ENCODE measurements at regions not wholly inside any gene's neighbourhood (a gene's known extent, or its start where the extent isn't known, plus 50 kb on each side); places are given as distances from the start of the nearest gene placed in this dataset.

DNA sequence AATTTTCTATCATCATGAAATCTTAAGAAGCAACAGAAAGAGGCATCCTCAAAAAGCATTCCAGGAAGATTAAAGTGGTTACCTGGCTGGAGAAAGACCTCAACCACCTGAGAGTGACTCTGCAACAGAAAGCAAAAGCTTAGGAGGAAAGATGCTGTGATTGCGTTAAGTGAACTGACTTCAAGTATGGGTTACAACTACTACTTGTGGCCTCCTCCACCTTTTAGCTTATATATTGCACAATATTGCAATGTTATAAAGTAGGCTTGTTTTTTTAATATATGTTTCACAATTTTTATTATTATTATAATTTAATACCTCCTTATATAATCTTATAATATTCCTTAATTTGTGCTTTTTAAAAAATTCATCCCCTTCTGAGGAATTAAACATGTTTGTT is 1407.5 kb downstream of the KCNT2 start:
- Histone ChIP-seq H3K4me3 (no peak overlapping the region), H3K27ac (no peak overlapping the region), H3K27me3 (ENCODE audit: low read depth) (no peaks in the 10 kb centered on the region), H3K4me1 (no peaks in the 10 kb centered on the region), H3K36me3 (no peaks in the 10 kb centered on the region), H3K9me3 (no peaks in the 10 kb centered on the region)
- DNase-seq: no peak
- intact Hi-C loops (cut with DNase I): no loop called here
- no peak for TF ChIP-seq CTCF (IDR thresholded peaks at IDR 0.05)
- no peak for ATAC-seq

GRCh38 chr1:195197116-195197515 is 1411.1 kb downstream of the KCNT2 start:
- ATAC-seq (no peak), DNase-seq (no peak)
- H3K27me3 ChIP-seq (ENCODE audit: low read depth): no peaks in the 10 kb centered on the region
- no peaks in the 10 kb centered on the region for H3K9me3 ChIP-seq
- intact Hi-C loops (cut with DNase I): no loop called here
- TF ChIP-seq CTCF (IDR thresholded peaks at IDR 0.05): no peak
- no peak overlapping the region for H3K27ac ChIP-seq
- no peak overlapping the region for H3K4me3 ChIP-seq
- no peaks in the 10 kb centered on the region for H3K36me3 ChIP-seq
- no peaks in the 10 kb centered on the region for H3K4me1 ChIP-seq

GRCh38 chr1:195195423-195196057 is 1412.7 kb downstream of the KCNT2 start:
- intact Hi-C loops (cut with DNase I): no loop called here
- TF ChIP-seq CTCF (IDR thresholded peaks at IDR 0.05): no peak

GRCh38 chr1:195193134-195193533 is 1415.1 kb downstream of the KCNT2 start:
- DNase-seq (no peak), ATAC-seq (no peak)
- Histone ChIP-seq H3K4me3 (no peak overlapping the region), H3K27me3 (ENCODE audit: low read depth) (no peaks in the 10 kb centered on the region), H3K36me3 (no peaks in the 10 kb centered on the region), H3K9me3 (no peaks in the 10 kb centered on the region), H3K27ac (no peak overlapping the region), H3K4me1 (no peaks in the 10 kb centered on the region)
- no peak for TF ChIP-seq CTCF (IDR thresholded peaks at IDR 0.05)
- intact Hi-C loops (cut with DNase I): no loop called here

More at GRCh38 chr1:195195423-195196057, 1412.7 kb downstream of the KCNT2 start:
- Histone ChIP-seq H3K27ac (no peak overlapping the region), H3K9me3 (no peaks in the 10 kb centered on the region), H3K36me3 (no peaks in the 10 kb centered on the region), H3K27me3 (ENCODE audit: low read depth) (no peaks in the 10 kb centered on the region), H3K4me1 (no peaks in the 10 kb centered on the region), H3K4me3 (no peak overlapping the region)
- DNase-seq (no peak), ATAC-seq (no peak)

DNA sequence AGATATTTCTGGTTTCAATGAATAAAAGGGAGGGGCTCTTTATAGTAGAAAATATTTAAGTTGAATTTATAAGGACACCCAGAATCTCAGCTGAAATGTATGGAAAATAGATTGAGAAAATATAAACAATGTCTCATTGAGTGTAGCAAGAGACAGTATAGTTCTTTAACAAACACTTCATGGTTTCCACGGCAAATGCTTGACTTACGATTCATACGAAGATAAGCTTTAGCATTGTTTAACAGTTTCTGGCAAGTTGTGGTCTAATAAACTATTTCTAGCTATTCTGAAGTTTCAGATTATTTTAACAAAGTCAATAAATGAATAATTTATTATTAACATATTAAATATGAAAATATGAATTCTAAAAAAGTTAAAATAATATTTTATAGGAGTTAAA is 1419.4 kb downstream of the KCNT2 start:
- no peak overlapping the region for H3K27ac ChIP-seq
- H3K36me3 ChIP-seq: no peaks in the 10 kb centered on the region
- TF ChIP-seq CTCF (IDR thresholded peaks at IDR 0.05): no peak
- no peaks in the 10 kb centered on the region for H3K4me1 ChIP-seq
- H3K9me3 ChIP-seq: no peaks in the 10 kb centered on the region
- H3K27me3 ChIP-seq (ENCODE audit: low read depth): no peaks in the 10 kb centered on the region
- no peak overlapping the region for H3K4me3 ChIP-seq
- no peak for ATAC-seq
- DNase-seq: no peak
- intact Hi-C loops (cut with DNase I): no loop called here
